ENCODE measurements at regions not wholly inside any gene's neighbourhood (a gene's known extent, or its start where the extent isn't known, plus 50 kb on each side); places are given as distances from the start of the nearest gene placed in this dataset.

- DNase-seq (ENCODE audit: low spot score) = no peak
Measured at GRCh38 chr14:21988413-21988812, 314.8 kb upstream of the OR4E1 start.

DNA sequence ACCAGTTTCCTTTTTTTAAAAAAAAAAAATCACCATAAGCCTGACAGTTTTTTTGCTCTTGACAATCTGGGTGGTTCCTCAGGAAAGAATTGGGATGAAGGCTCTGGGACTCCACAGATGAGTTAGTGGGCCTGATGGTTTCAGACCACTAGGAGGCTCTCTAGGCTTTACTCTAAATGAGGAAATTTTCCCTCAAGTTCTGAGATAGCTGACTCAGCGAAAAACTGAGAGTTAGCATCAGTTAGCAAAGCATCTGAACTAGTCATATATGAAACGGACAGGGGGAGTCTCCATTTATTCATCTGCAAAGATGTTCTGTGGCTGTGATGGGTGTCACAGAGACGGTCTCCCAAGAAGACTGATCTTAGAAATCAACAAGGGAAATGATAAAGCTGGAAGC lies 314.3 kb upstream of the OR4E1 start:
- peak; percentile 23 for DNase-seq (ENCODE audit: low spot score)

DNA sequence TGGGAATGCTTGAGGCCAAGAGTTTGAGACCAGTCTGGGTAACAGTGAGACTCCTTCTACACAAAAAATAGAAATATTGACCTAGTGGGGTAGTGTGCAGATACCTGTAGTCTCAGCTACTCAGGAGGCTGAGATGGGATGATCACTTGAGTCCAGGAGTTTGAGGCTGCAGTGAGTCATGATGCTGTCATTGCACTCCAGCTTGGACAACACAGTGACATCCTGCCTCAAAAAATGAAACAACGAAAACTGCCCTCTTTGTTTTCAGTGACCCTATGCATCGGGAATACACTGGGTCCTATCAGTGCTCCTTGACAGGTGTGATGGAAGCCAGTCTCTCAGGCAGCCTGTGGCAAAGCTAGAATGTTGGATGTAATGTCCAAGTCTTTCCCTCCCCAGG lies 311.5 kb upstream of the OR4E1 start:
- no peak for DNase-seq (ENCODE audit: low spot score)

DNA sequence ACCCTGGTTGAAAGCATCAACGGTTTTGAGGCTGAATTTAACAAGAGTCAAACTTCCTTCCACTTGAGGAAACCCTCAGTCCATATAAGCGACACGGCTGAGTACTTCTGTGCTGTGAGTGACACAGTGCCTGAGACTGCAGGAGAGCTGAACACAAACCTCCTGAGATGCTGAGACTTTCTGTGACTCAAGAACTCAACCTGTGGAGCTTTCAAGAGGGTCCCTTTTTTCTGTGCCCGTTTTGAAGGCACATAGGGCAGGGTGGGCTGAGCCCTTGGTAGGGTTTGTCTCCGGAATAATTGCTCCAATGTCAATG lies 305.3 kb upstream of the OR4E1 start:
- no peak for DNase-seq (ENCODE audit: low spot score)

GRCh38 chr14:21978184-21978998 lies 304.8 kb upstream of the OR4E1 start:
- peak; percentile 43 for DNase-seq (ENCODE audit: low spot score)

GRCh38 chr14:21974741-21975140 lies 301.1 kb upstream of the OR4E1 start:
- DNase-seq (ENCODE audit: low spot score) = no peak

GRCh38 chr14:21965042-21965441 lies 291.4 kb upstream of the OR4E1 start:
- no peak for DNase-seq (ENCODE audit: low spot score)

DNA sequence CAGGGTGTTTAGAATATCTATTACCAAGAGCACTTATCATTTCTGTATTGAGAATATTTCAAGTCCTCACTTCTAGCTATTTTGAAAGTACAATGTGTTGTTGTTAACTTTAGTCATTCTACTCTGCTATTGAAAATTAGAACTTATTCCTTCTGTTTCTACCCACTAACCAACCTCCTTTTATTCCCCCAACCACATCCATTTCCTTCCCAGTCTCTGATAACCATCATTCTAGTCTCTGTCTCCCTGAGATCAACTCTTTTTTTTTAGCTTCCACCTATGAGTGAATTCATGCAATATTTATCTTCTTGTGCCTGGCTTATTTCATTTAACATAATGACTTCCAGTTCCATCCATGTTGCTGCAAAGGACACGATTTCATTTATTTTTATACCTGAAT lies 290.6 kb upstream of the OR4E1 start:
- no peak for DNase-seq (ENCODE audit: low spot score)

- no peak for DNase-seq (ENCODE audit: low spot score)
Measured at GRCh38 chr14:21960636-21961035, 287.0 kb upstream of the OR4E1 start.

GRCh38 chr14:21941885-21942284 lies 268.3 kb upstream of the OR4E1 start:
- DNase-seq (ENCODE audit: low spot score) = no peak

DNA sequence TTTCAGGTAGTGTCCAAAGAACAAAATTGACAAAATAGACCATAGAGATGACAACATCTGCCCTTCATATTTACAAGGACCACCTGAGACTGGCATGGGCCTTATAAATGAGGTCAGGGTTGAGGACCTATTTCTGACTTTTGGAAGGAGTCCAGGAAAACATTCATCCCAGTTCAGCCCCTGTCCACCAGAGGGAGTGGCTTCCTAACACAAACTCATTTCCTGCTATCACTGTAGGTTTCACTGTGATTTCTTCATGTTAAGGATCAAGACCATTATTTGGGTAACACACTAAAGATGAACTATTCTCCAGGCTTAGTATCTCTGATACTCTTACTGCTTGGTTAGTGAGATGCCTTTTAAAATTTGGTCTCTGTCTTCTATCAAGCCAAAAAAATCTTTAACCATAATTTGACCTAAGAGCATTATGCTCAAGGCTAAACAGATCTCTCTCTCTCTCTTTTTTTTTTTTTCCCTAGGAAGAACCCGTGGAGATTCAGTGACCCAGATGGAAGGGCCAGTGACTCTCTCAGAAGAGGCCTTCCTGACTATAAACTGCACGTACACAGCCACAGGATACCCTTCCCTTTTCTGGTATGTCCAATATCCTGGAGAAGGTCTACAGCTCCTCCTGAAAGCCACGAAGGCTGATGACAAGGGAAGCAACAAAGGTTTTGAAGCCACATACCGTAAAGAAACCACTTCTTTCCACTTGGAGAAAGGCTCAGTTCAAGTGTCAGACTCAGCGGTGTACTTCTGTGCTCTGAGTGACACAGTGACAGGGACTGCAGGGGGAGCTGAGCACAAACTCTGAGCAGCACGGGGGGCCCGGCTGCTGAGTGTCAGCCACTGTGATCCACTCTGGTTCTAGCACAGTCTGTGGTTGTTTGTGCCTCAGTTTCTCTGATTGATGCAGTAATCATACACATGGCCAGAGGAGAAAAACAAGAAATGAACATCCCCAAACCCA lies 267.6 kb upstream of the OR4E1 start:
- DNase-seq (ENCODE audit: low spot score) = peak; percentile 2

- no peak for DNase-seq (ENCODE audit: low spot score)
Measured at GRCh38 chr14:21939836-21940235, 266.2 kb upstream of the OR4E1 start.

GRCh38 chr14:21937996-21938395 lies 264.4 kb upstream of the OR4E1 start:
- no peak for DNase-seq (ENCODE audit: low spot score)

GRCh38 chr14:21933681-21934080 lies 260.1 kb upstream of the OR4E1 start:
- no peak for DNase-seq (ENCODE audit: low spot score)

- no peak for DNase-seq (ENCODE audit: low spot score)
Measured at GRCh38 chr14:21924479-21924878, 250.9 kb upstream of the OR4E1 start.

DNA sequence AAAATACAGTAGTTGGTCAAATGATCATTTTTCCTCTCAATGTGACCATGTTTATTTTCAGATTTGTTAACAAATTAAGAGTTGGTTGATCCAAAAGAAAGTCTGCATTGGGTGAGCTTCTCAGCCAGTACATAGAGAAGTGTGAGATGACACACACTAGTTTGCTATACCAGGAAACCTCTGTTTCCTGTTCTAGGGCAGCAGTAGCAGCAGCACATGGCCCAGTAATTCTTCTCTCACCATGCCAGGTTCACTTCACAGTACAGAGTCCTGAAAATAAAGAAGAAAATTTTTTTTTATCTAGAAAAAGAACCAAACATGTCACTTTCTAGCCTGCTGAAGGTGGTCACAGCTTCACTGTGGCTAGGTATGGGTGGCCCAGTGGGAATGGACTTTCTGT lies 250.2 kb upstream of the OR4E1 start:
- no peak for DNase-seq (ENCODE audit: low spot score)

DNA sequence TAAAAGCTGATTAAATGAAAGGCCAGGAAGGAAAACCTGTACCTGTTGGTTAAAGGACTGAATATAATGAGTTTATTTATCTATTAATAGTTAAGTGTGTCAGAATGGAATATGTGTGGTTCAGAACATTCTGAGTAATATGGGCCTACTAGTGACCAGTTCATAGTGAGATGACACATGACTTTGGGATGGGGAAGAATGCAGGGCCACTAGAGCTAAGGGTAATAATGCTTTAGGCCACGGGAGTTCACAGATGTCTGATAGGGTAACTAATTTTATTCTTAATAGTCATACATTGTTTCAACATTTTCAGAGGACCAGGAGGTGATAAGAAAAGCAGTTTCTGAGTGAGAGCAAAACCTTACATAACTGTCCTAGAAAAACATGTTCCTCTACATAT lies 247.8 kb upstream of the OR4E1 start:
- DNase-seq (ENCODE audit: low spot score) = no peak

- DNase-seq (ENCODE audit: low spot score) = peak; percentile 46
Measured at GRCh38 chr14:21917699-21918436, 244.2 kb upstream of the OR4E1 start.

DNA sequence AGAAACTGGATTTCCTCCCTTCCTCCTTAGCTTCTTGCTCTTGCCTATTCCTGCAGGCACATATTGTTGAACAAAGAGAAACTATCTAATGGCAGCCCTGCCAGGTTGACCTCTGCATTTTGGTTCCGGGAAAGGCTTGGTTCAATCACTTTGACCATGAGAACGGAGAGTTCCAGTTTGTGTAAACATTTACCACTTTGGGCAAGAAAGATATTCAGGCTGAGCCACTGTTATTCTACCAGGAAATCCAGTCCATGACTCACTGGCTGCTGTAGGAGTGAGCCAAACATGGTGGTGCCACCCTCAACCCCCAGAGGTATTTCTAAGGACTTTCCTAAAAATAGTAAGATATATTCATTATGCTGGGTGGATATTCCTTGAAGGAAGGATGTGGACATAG lies 242.2 kb upstream of the OR4E1 start:
- DNase-seq (ENCODE audit: low spot score) = no peak

GRCh38 chr14:21913759-21914158 lies 240.1 kb upstream of the OR4E1 start:
- peak; percentile 13 for DNase-seq (ENCODE audit: low spot score)

GRCh38 chr14:21912367-21912766 lies 238.7 kb upstream of the OR4E1 start:
- no peak for DNase-seq (ENCODE audit: low spot score)

DNA sequence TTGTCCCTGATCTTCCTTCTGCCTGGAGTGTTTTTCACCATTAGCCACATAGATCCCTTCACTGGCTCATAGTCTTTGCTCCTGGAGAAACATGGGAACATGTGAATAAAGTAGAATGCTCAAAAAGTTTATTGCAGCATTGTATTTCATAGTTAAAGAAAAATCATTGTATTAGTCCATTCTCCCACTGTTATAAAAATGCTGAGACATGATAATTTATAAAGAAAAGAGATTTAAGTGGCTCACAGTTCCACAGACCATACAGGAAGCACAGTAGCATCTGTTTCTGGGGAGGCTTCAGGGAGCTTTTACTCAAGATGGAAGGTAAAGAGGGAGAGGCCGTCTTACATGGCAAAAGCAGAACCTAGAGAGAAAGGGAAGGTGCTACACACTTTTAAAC lies 238.3 kb upstream of the OR4E1 start:
- DNase-seq (ENCODE audit: low spot score) = no peak

DNA sequence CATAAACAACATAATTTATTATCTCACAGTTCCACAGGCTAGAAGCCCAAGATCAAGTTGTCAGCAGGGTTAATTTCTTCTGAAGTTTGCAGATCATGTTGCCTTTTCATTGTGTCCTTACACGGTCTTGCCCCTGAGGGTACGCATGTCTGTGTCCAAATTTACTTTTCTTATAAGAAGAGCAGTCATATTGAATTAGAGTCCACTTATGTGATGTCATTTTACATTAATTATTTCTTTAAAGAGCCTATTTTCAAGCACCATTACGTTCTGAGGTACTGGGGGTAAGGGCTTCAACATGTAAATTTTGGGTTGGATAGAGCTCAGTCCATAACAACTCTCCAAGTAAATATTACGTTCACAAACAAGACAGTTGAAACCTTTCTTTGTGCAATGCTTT lies 236.6 kb upstream of the OR4E1 start:
- DNase-seq (ENCODE audit: low spot score) = no peak
